ENCODE measurements at regions not wholly inside any gene's neighbourhood (a gene's known extent, or its start where the extent isn't known, plus 50 kb on each side); places are given as distances from the start of the nearest gene placed in this dataset.
"Not testable (repeated sequence)": the region's sequence is repeated elsewhere in the genome, so short reads cannot be mapped to it uniquely, and the experiment has no call there.

DNA sequence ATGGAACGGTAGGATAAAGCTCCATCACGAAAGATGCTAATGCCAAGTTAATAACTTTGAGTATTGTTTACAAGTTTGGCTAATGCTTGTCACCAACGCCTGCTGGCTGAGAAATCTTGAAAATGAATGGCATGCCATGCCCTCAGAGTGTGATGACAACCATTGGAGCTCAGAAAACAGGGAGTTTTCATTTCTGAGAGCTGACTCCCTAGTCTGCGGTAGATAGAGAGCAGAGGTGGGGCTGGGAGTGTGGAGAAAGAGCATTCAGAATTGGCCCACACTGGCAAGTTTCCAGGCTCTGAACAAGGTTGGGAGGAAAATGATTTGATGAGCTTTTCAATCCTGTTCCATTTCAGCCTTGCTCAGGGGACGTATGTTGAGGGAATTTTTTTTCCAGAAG is 183.9 kb downstream of the CPEB2 start:
- H3K36me3 ChIP-seq: no peaks in the 10 kb centered on the region

GRCh38 chr4:15186806-15187205 is 184.5 kb downstream of the CPEB2 start:
- Histone ChIP-seq H3K4me1 (no peaks in the 10 kb centered on the region), H3K9me3 (no peaks in the 10 kb centered on the region), H3K36me3 (no peaks in the 10 kb centered on the region), H3K9ac (no peak overlapping the region), H3K4me3 (no peak overlapping the region), H3K4me2 (no peak overlapping the region), H3K27me3 (no peaks in the 10 kb centered on the region), H4K20me1 (no peaks in the 10 kb centered on the region), H3K27ac (no peak overlapping the region)
- no peak for TF ChIP-seq Cebpa-rat (IDR thresholded peaks at IDR 0.05)

More for the DNA sequence above, 183.9 kb downstream of the CPEB2 start:
- H3K4me3 ChIP-seq: no peak overlapping the region
- no peak overlapping the region for H3K4me2 ChIP-seq
- no peaks in the 10 kb centered on the region for H3K9me3 ChIP-seq
- no peak for TF ChIP-seq Cebpa-rat (IDR thresholded peaks at IDR 0.05)
- no peak overlapping the region for H3K9ac ChIP-seq
- H3K27me3 ChIP-seq: no peaks in the 10 kb centered on the region
- H3K4me1 ChIP-seq: no peaks in the 10 kb centered on the region
- H3K27ac ChIP-seq: no peak overlapping the region
- H4K20me1 ChIP-seq: no peaks in the 10 kb centered on the region

- Histone ChIP-seq H3K9ac (no peak overlapping the region), H3K36me3 (no peaks in the 10 kb centered on the region), H3K27me3 (no peaks in the 10 kb centered on the region), H3K4me3 (no peak overlapping the region), H3K4me1 (no peaks in the 10 kb centered on the region), H3K27ac (no peak overlapping the region), H3K9me3 (no peaks in the 10 kb centered on the region), H4K20me1 (no peaks in the 10 kb centered on the region), H3K4me2 (no peak overlapping the region)
- no peak for TF ChIP-seq Cebpa-rat (IDR thresholded peaks at IDR 0.05)
Measured at GRCh38 chr4:15188605-15189539, 186.6 kb downstream of the CPEB2 start.

- Histone ChIP-seq H3K9ac (no peak overlapping the region), H3K27me3 (no peaks in the 10 kb centered on the region), H3K27ac (no peak overlapping the region), H3K36me3 (no peaks in the 10 kb centered on the region), H4K20me1 (no peaks in the 10 kb centered on the region), H3K4me1 (no peaks in the 10 kb centered on the region), H3K9me3 (no peaks in the 10 kb centered on the region), H3K4me2 (no peak overlapping the region), H3K4me3 (no peak overlapping the region)
- no peak for TF ChIP-seq Cebpa-rat (IDR thresholded peaks at IDR 0.05)
Measured at GRCh38 chr4:15194520-15194919, 192.2 kb downstream of the CPEB2 start.

GRCh38 chr4:15197005-15197404 is 194.7 kb downstream of the CPEB2 start:
- Histone ChIP-seq H3K4me1 (no peaks in the 10 kb centered on the region), H3K9ac (no peak overlapping the region), H3K9me3 (no peaks in the 10 kb centered on the region), H4K20me1 (no peaks in the 10 kb centered on the region), H3K4me3 (no peak overlapping the region), H3K27me3 (no peaks in the 10 kb centered on the region), H3K27ac (no peak overlapping the region), H3K36me3 (no peaks in the 10 kb centered on the region), H3K4me2 (no peak overlapping the region)
- TF ChIP-seq Cebpa-rat (IDR thresholded peaks at IDR 0.05): no peak

- H3K27ac ChIP-seq: no peak overlapping the region
- no peaks in the 10 kb centered on the region for H3K36me3 ChIP-seq
- H3K4me3 ChIP-seq: no peak overlapping the region
- no peaks in the 10 kb centered on the region for H3K9me3 ChIP-seq
- H3K27me3 ChIP-seq: no peaks in the 10 kb centered on the region
- no peaks in the 10 kb centered on the region for H4K20me1 ChIP-seq
- no peak overlapping the region for H3K9ac ChIP-seq
- no peak overlapping the region for H3K4me2 ChIP-seq
- TF ChIP-seq Cebpa-rat (IDR thresholded peaks at IDR 0.05): no peak
- H3K4me1 ChIP-seq: no peaks in the 10 kb centered on the region
Measured at GRCh38 chr4:15198070-15198727, 195.9 kb downstream of the CPEB2 start.

GRCh38 chr4:15201782-15202181 is 199.5 kb downstream of the CPEB2 start:
- no peak overlapping the region for H3K4me2 ChIP-seq
- no peaks in the 10 kb centered on the region for H3K36me3 ChIP-seq
- H3K9ac ChIP-seq: no peak overlapping the region
- no peak for TF ChIP-seq Cebpa-rat (IDR thresholded peaks at IDR 0.05)
- no peaks in the 10 kb centered on the region for H3K4me1 ChIP-seq
- peaks cover 10% of the 10 kb centered on the region for H3K9me3 ChIP-seq
- H3K4me3 ChIP-seq: no peak overlapping the region
- no peak overlapping the region for H3K27ac ChIP-seq
- no peaks in the 10 kb centered on the region for H3K27me3 ChIP-seq
- no peaks in the 10 kb centered on the region for H4K20me1 ChIP-seq

DNA sequence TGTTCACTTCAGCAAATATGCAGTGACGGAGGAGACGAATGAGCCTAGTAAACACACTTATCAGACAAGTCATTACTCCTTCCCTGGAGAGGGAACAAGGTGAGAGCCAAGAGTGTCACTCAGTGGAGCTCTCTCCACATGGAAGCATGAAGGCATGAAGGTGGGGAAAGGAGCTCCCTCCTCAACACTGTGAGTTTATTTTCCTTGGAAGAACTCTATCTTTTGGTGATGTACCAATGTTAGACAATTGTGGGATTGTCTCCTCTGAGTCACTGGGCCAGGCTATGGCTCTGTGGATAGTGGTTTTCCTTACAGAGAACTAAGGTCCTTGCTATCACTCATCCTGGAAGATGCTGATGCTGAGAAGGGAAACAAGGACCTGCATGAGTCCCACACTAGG is 200.2 kb downstream of the CPEB2 start:
- Histone ChIP-seq H3K4me1 (no peaks in the 10 kb centered on the region), H3K27me3 (no peaks in the 10 kb centered on the region), H3K4me2 (no peak overlapping the region)

GRCh38 chr4:15206526-15206925 is 204.2 kb downstream of the CPEB2 start:
- peaks cover 25% of the 10 kb centered on the region for H3K9me3 ChIP-seq
- H3K4me2 ChIP-seq, H4K20me1 ChIP-seq, H3K9ac ChIP-seq, H3K4me3 ChIP-seq, H3K27ac ChIP-seq, H3K36me3 ChIP-seq, H3K27me3 ChIP-seq, H3K4me1 ChIP-seq: not testable (repeated sequence)

More for the DNA sequence above, 200.2 kb downstream of the CPEB2 start:
- peaks cover 17% of the 10 kb centered on the region for H3K9me3 ChIP-seq
- H3K27ac ChIP-seq: no peak overlapping the region
- H3K9ac ChIP-seq: no peak overlapping the region
- no peak for TF ChIP-seq Cebpa-rat (IDR thresholded peaks at IDR 0.05)
- H3K4me3 ChIP-seq: no peak overlapping the region
- no peaks in the 10 kb centered on the region for H4K20me1 ChIP-seq
- H3K36me3 ChIP-seq: no peaks in the 10 kb centered on the region

DNA sequence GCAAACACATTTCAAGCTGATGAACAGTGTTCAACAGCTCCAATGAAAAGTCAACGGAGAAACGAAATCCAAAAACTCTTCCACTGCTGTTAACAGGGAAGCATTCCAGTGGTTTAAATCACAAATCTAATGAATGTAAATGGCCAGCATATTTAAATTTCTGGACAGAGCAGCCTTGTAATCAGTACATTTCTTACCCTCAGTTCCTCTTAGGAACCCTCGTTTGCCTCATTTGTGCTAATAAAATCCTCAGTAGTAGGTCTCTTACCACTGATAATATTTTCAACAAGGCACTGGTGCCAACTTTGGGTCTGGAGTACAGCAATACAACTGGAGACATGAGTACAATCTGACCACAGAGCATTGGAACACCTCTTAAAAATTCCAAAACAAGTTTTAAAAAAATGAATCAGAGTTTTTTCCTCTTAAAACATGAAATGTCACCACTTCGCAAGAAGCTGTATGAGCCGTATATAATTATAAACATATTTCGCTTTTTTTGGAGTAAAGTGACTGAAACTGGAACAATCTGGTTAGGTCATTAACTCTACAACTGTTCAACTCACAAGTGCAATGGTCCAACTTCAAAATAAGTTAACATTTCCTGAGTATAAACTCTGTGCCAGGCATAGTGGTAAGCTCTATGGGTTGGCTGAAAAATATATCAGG is 211.2 kb downstream of the CPEB2 start:
- Histone ChIP-seq H3K4me1 (peaks cover 6% of the 10 kb centered on the region; the same call in 1 of the 2 replicates), H3K4me2 (no peak overlapping the region), H3K27me3 (no peaks in the 10 kb centered on the region), H4K20me1 (no peaks in the 10 kb centered on the region), H3K9ac (no peak overlapping the region), H3K9me3 (no peaks in the 10 kb centered on the region), H3K4me3 (no peak overlapping the region), H3K36me3 (no peaks in the 10 kb centered on the region), H3K27ac (no peak overlapping the region)
- TF ChIP-seq Cebpa-rat (IDR thresholded peaks at IDR 0.05): no peak
